ENCODE measurements at regions not wholly inside any gene's neighbourhood (a gene's known extent, or its start where the extent isn't known, plus 50 kb on each side); places are given as distances from the start of the nearest gene placed in this dataset.

GRCh38 chr2:226030788-226031646 lies 631.5 kb downstream of the NYAP2 start:
- Histone ChIP-seq H3K9ac (ENCODE audit: low read depth in 1 of 2, low read length in 2 of 2) (peak overlapping the region in 1 of 2 donors; percentile 16), H3K27ac (ENCODE audit: low read depth in 1 of 2, low read length in 2 of 2) (peak overlapping the region in 1 of 2 donors; percentile 34), H3K4me1 (ENCODE audit: control insufficient read depth in 4 of 4, insufficient read depth in 4 of 4, low read length in 3 of 4) (peaks cover 0 to 8% (median 2%) of the 10 kb centered on the region in 4 donors), H3K27me3 (ENCODE audit: control insufficient read depth in 4 of 4, insufficient read depth in 4 of 4, low read length in 3 of 4) (no peaks in the 10 kb centered on the region), H3K9me3 (ENCODE audit: control insufficient read depth in 4 of 4, low read length in 3 of 4) (no peaks in the 10 kb centered on the region), H3K36me3 (ENCODE audit: control insufficient read depth in 4 of 4, insufficient read depth in 3 of 4, low read depth in 1 of 4, low read length in 3 of 4) (no peaks in the 10 kb centered on the region), H3K4me3 (ENCODE audit: low read depth in 1 of 3, low read length in 3 of 3) (peak overlapping the region; percentile 59 to 83 (median 72))
- no peak for TF ChIP-seq MAX (IDR thresholded peaks at IDR 0.05)
- no peak for TF ChIP-seq NR2F2 (IDR thresholded peaks at IDR 0.05)
- no peak for TF ChIP-seq FOXA1 (IDR thresholded peaks at IDR 0.05)
- no peak for TF ChIP-seq EGR1 (IDR thresholded peaks at IDR 0.05; ENCODE audit: low read depth in 2 of 2)
- no peak for TF ChIP-seq HNF4G (IDR thresholded peaks at IDR 0.05)
- TF ChIP-seq TAF1 (conservative IDR thresholded peaks at IDR 0.05): no peak
- TF ChIP-seq CTCF (IDR thresholded peaks at IDR 0.05; ENCODE audit: low read depth, low read length, missing input control): no peak
- no peak for TF ChIP-seq GABPA (IDR thresholded peaks at IDR 0.05 in 1 of 2, conservative IDR thresholded peaks at IDR 0.05 in 1 of 2)
- TF ChIP-seq RXRA (IDR thresholded peaks at IDR 0.05): peak in 1 of 2 donors; percentile 9
- no peak for TF ChIP-seq FOXA2 (IDR thresholded peaks at IDR 0.05)
- no peak for TF ChIP-seq REST (IDR thresholded peaks at IDR 0.05)
- TF ChIP-seq RAD21 (IDR thresholded peaks at IDR 0.05): peak; percentile 42 to 45
- no peak for TF ChIP-seq YY1 (IDR thresholded peaks at IDR 0.05)
- TF ChIP-seq SP1 (IDR thresholded peaks at IDR 0.05): no peak
- TF ChIP-seq JUND (IDR thresholded peaks at IDR 0.05): no peak
- WGBS: 2% methylated on average over 34 of the region's 34 CpGs
- DNase-seq (ENCODE audit: low spot score): peak; percentile 44

- Histone ChIP-seq H3K9me3 (ENCODE audit: control insufficient read depth in 4 of 4, low read length in 3 of 4) (no peaks in the 10 kb centered on the region), H3K4me3 (ENCODE audit: low read depth in 1 of 3, low read length in 3 of 3) (peak overlapping the region in 1 of 3 donors; percentile 59), H3K36me3 (ENCODE audit: control insufficient read depth in 4 of 4, insufficient read depth in 3 of 4, low read depth in 1 of 4, low read length in 3 of 4) (no peaks in the 10 kb centered on the region), H3K27me3 (ENCODE audit: control insufficient read depth in 4 of 4, insufficient read depth in 4 of 4, low read length in 3 of 4) (no peaks in the 10 kb centered on the region), H3K9ac (ENCODE audit: low read depth in 1 of 2, low read length in 2 of 2) (no peak overlapping the region), H3K27ac (ENCODE audit: low read depth in 1 of 2, low read length in 2 of 2) (no peak overlapping the region), H3K4me1 (ENCODE audit: control insufficient read depth in 4 of 4, insufficient read depth in 4 of 4, low read length in 3 of 4) (peaks cover 0 to 8% (median 2%) of the 10 kb centered on the region in 4 donors)
- no peak for DNase-seq (ENCODE audit: low spot score)
- TF ChIP-seq GABPA (IDR thresholded peaks at IDR 0.05 in 1 of 2, conservative IDR thresholded peaks at IDR 0.05 in 1 of 2): no peak
- no peak for TF ChIP-seq MAX (IDR thresholded peaks at IDR 0.05)
- TF ChIP-seq SP1 (IDR thresholded peaks at IDR 0.05): no peak
- TF ChIP-seq TAF1 (conservative IDR thresholded peaks at IDR 0.05): no peak
- TF ChIP-seq NR2F2 (IDR thresholded peaks at IDR 0.05): no peak
- no peak for TF ChIP-seq ZBTB33 (IDR thresholded peaks at IDR 0.05)
- TF ChIP-seq FOXA2 (IDR thresholded peaks at IDR 0.05): no peak
- no peak for TF ChIP-seq RAD21 (IDR thresholded peaks at IDR 0.05)
- no peak for TF ChIP-seq RXRA (IDR thresholded peaks at IDR 0.05)
- no peak for TF ChIP-seq EGR1 (IDR thresholded peaks at IDR 0.05; ENCODE audit: low read depth in 2 of 2)
- no peak for TF ChIP-seq REST (IDR thresholded peaks at IDR 0.05)
- WGBS: 34% methylated on average over 8 of the region's 8 CpGs
Measured at GRCh38 chr2:226030369-226030768, 630.9 kb downstream of the NYAP2 start.

Data from liver (tissue), 8 donors.